Heart left ventricle (tissue), 16 donors: ENCODE measurements at regions not wholly inside any gene's neighbourhood (a gene's known extent, or its start where the extent isn't known, plus 50 kb on each side); places are given as distances from the start of the nearest gene placed in this dataset.
"Not testable (repeated sequence)": the region's sequence is repeated elsewhere in the genome, so short reads cannot be mapped to it uniquely, and the experiment has no call there.

Experiments
- ATAC-seq, 4 donors: fragments of 200-7000 bp; cut with Tn5 transposase; one replicate each; pipeline ENCODE4 v1.9.1; 2020 to 2022; ENCODE audit warnings: moderate library complexity in 4 of 4, mild to moderate bottlenecking in 3 of 4, moderate number of reproducible peaks in 1 of 4
- DNase-seq, 5 donors: peaks; one replicate each; pipeline ENCODE4 v3.0.0-alpha.2; 2020
- H3K27ac ChIP-seq, 12 donors: fragments of 200-600 bp; sonication (generic) in 4 of 12; one replicate each; pipeline versions ENCODE4 v1.5.0 to v1.8.0; 2016 to 2022; ENCODE audit warnings: mild to moderate bottlenecking in 2 of 12
- H3K27me3 ChIP-seq, 9 donors: fragments of 200-600 bp; sonication (generic) in 2 of 9; one replicate each; pipeline versions ENCODE4 v1.5.1 to v1.8.0; 2016 to 2022; ENCODE audit warnings: mild to moderate bottlenecking in 3 of 9
- H3K36me3 ChIP-seq, 9 donors: fragments of 200-600 bp; sonication (generic) in 2 of 9; one replicate each; pipeline versions ENCODE4 v1.5.0 to v1.8.0; 2018 to 2022; ENCODE audit warnings: mild to moderate bottlenecking in 2 of 9
- H3K4me1 ChIP-seq, 12 donors: fragments of 200-600 bp; sonication (generic) in 4 of 12; one replicate each; pipeline versions ENCODE4 v1.5.0 to v1.8.0; 2016 to 2022; ENCODE audit warnings: mild to moderate bottlenecking in 3 of 12
- H3K4me3 ChIP-seq, 12 donors: fragments of 200-600 bp; sonication (generic) in 4 of 12; one replicate each; pipeline versions ENCODE4 v1.5.0 to v1.8.0; 2017 to 2022; ENCODE audit warnings: mild to moderate bottlenecking in 9 of 12, moderate library complexity in 4 of 12
- H3K9me3 ChIP-seq, 12 donors: fragments of 200-600 bp; sonication (generic) in 4 of 12; one replicate each; pipeline versions ENCODE4 v1.5.0 to v1.8.0; 2016 to 2022; ENCODE audit warnings: mild to moderate bottlenecking in 1 of 12
- CTCF ChIP-seq, 12 donors: fragments of 200-600 bp; sonication (generic) in 4 of 12; IDR thresholded peaks; one replicate each; pipeline versions ENCODE4 v1.5.0 to v1.8.0; 2018 to 2022; ENCODE audit warnings: antibody characterized with exemption in 12 of 12, mild to moderate bottlenecking in 5 of 12
- WGBS, 4 donors: extraction: QIAGEN DNeasy Blood & Tissue Kit in 2 of 4; methylation state at CpG; one replicate each; pipeline versions ENCODE4 v1.1.5 to v1.1.7; 2013 to 2018; 5-methylcytosine and 5-hydroxymethylcytosine counted together
- intact Hi-C, 10 donors: fragments of 100-400 bp; cut with DNase I; formaldehyde crosslinking; loops; one replicate each; pipeline versions ENCODE4 v1.11.1 to v1.14.2; 2022
- donor health status: ischemic (EF 13 %, LVEDD 7.1; RV severe dilation, severe dysfunction).
- donor health status: healthy with polysubstance abuse.
- donor health status: DM: no; HTN: yes; CAD: no.
- donor health status: DM: no; HTN: no; CAD: no.
- donor health status: ischemic (EF 25% LVEDD 6.9; RV normal size, moderate dysfunction).
- donor health status: ischemic (EF 25% LVEDD 5.7; RV mildly dilated, moderate dysfunction).
- donor health status: healthy.
- donor health status: DM: yes; HTN: yes; CAD: no.
- donor health status: ischemic (EF 35%, LVEDD 5.7; RV mildly dilated, moderate dysfunction).
- donor health status: nonischemic (EF 11% LVEDD 7.7; RV severe dilation, severe dysfunction).
- donor health status: DM: yes; HTN: yes; CAD: no.
- donor health status: PGD.
- donor health status: ischemic (EF 29% LVEDD 5.4; RV normal size, mild dysfunction).
- donor health status: nonischemic (EF 23%, LVEDD 6.1; RV moderate dilation, normal function).

- intact Hi-C loops, H3K27ac ChIP-seq, H3K36me3 ChIP-seq, H3K4me3 ChIP-seq, H3K4me1 ChIP-seq, H3K9me3 ChIP-seq, ATAC-seq, H3K27me3 ChIP-seq: not testable (repeated sequence)
- WGBS, 4 donors = 35 to 46% (median 39%) methylated on average over 12 to 25 of the region's 25 CpGs
- DNase-seq = peak in 1 of 5 donors; percentile 27
- peak in 5 of 12 donors; percentile 13 to 44 (median 23) for TF ChIP-seq CTCF (IDR thresholded peaks at IDR 0.05)
Observed at GRCh38 chr13:18599791-18600211, 581.8 kb downstream of the TUBA3C start.

GRCh38 chr13:18598543-18598942 is 583.1 kb downstream of the TUBA3C start:
- WGBS, 4 donors = 61 to 68% (median 64%) methylated on average over 11 to 24 of the region's 24 CpGs
- peak in 1 of 12 donors; percentile 19 for TF ChIP-seq CTCF (IDR thresholded peaks at IDR 0.05)
- not testable (repeated sequence) for DNase-seq

GRCh38 chr13:18597940-18598339 is 583.7 kb downstream of the TUBA3C start:
- intact Hi-C loops, H3K36me3 ChIP-seq, H3K27me3 ChIP-seq, DNase-seq, H3K4me3 ChIP-seq, ATAC-seq, H3K27ac ChIP-seq, H3K4me1 ChIP-seq: not testable (repeated sequence)
- peaks cover 0 to 11% (median 0%) of the 10 kb centered on the region in 12 donors for H3K9me3 ChIP-seq
- 67 to 78% (median 75%) methylated on average over 3 to 14 of the region's 14 CpGs for WGBS, 4 donors

More at GRCh38 chr13:18598543-18598942, 583.1 kb downstream of the TUBA3C start:
- intact Hi-C loops, H3K4me3 ChIP-seq, H3K27ac ChIP-seq, H3K36me3 ChIP-seq, H3K4me1 ChIP-seq, ATAC-seq, H3K27me3 ChIP-seq: not testable (repeated sequence)
- H3K9me3 ChIP-seq = peaks cover 0 to 11% (median 0%) of the 10 kb centered on the region in 12 donors

GRCh38 chr13:18577103-18577502 is 604.5 kb downstream of the TUBA3C start:
- H3K36me3 ChIP-seq, H3K4me1 ChIP-seq, H3K4me3 ChIP-seq, H3K9me3 ChIP-seq, H3K27me3 ChIP-seq, intact Hi-C loops, H3K27ac ChIP-seq, DNase-seq: not testable (repeated sequence)
- WGBS, 4 donors = no CpG with 5 or more reads among the region's 1 CpG
- ATAC-seq = peak in 2 of 4 donors; percentile 36 to 82

GRCh38 chr13:18567890-18568289 is 613.7 kb downstream of the TUBA3C start:
- WGBS, 4 donors = 75 to 91% (median 81%) methylated on average over 11 to 30 of the region's 30 CpGs

More at GRCh38 chr13:18567890-18568289, 613.7 kb downstream of the TUBA3C start:
- H3K9me3 ChIP-seq, H3K36me3 ChIP-seq, H3K4me3 ChIP-seq, H3K4me1 ChIP-seq, H3K27me3 ChIP-seq, ATAC-seq, intact Hi-C loops, H3K27ac ChIP-seq, DNase-seq: not testable (repeated sequence)
